Endothelial cell of umbilical vein (primary cell): ENCODE measurements at regions not wholly inside any gene's neighbourhood (a gene's known extent, or its start where the extent isn't known, plus 50 kb on each side); places are given as distances from the start of the nearest gene placed in this dataset.

Experiments used
- BruUV-seq: library from RNA; stranded (reverse); fragments of 400-500 nt; replicated peaks from 2 replicates; lab custom pipeline; 2021; lab: Mats Ljungman, UMichigan
- CTCF ChIA-PET: fragments of 300-600, 350-600 bp; sonication (Branson Sonifier 250); formaldehyde crosslinking; loops from one replicate; lab custom pipeline; 2021; ENCODE audit warnings: antibody characterized with exemption, inconsistent platforms; lab: Charles Lee
- POLR2A ChIA-PET: fragments of 300-600, 350-600 bp; sonication (Branson Sonifier 250); formaldehyde crosslinking; loops from one replicate; lab custom pipeline; 2021; ENCODE audit warnings: antibody characterized with exemption, inconsistent platforms; lab: Charles Lee
- DNase-seq: peaks from one replicate; pipeline ENCODE4 v3.0.0-alpha.2; 2011; ENCODE audit warnings: low read depth, low spot score
- FAIRE-seq: peaks from 2 replicates; lab custom pipeline; 2011; peaks lifted over from hg19 to GRCh38; lab: Jason Lieb, UNC
- H2AFZ ChIP-seq: 2 replicates; pipeline ENCODE4 v1.6.0; 2012; ENCODE audit warnings: low read depth, low read length, control low read depth, inconsistent platforms
- H3K27ac ChIP-seq: 2 replicates; pipeline ENCODE4 v1.5.1; 2011; ENCODE audit warnings: low read depth, mild to moderate bottlenecking, control low read depth, low read length, moderate library complexity; ENCODE audit not compliant: insufficient read depth
- H3K27me3 ChIP-seq, 2 experiments: 2 replicates each; pipeline versions ENCODE4 v1.6.0 to v1.6.1; 2011; ENCODE audit warnings: low read length in 2 of 2, mixed read lengths in 1 of 2; ENCODE audit not compliant: control insufficient read depth in 2 of 2, insufficient read depth in 2 of 2
- H3K36me3 ChIP-seq, 2 experiments: 2 replicates in 1 of 2; 3 replicates in 1 of 2; pipeline ENCODE4 v1.5.1; 2011; ENCODE audit warnings: low read length in 2 of 2, mild to moderate bottlenecking in 1 of 2, moderate library complexity in 1 of 2; ENCODE audit not compliant: control insufficient read depth in 2 of 2, insufficient read depth in 2 of 2; ENCODE audit errors: extremely low read depth in 1 of 2
- H3K4me1 ChIP-seq: 3 replicates; pipeline ENCODE4 v1.5.1; 2011; ENCODE audit warnings: mild to moderate bottlenecking, low read length; ENCODE audit not compliant: control insufficient read depth, insufficient read depth; ENCODE audit errors: extremely low read depth
- H3K4me2 ChIP-seq: 2 replicates; pipeline ENCODE4 v1.6.1; 2011; ENCODE audit warnings: low read length, control low read depth, mixed read lengths; ENCODE audit not compliant: insufficient read depth
- H3K4me3 ChIP-seq, 3 experiments: fragments of 200-600 bp in 1 of 3; sonication (generic), shearing (Covaris generic) in 1 of 3; replicated peaks in 1 of 3; 2 replicates each; pipeline ENCODE4 v1.5.1; 2011 to 2016; ENCODE audit warnings: control low read depth in 3 of 3, low read length in 3 of 3, mild to moderate bottlenecking in 2 of 3, inconsistent platforms in 1 of 3, low read depth in 1 of 3, moderate library complexity in 1 of 3; ENCODE audit not compliant: insufficient read depth in 1 of 3
- H3K79me2 ChIP-seq: 2 replicates; pipeline ENCODE4 v1.6.0; 2012; ENCODE audit warnings: low read length, inconsistent platforms; ENCODE audit not compliant: control insufficient read depth, insufficient read depth
- H3K9ac ChIP-seq: replicated peaks from 2 replicates; pipeline ENCODE3; 2011; ENCODE audit warnings: low read length, control low read depth; ENCODE audit not compliant: insufficient read depth; ENCODE audit errors: extremely low read depth
- H3K9me1 ChIP-seq: replicated peaks from 3 replicates; pipeline ENCODE4 v1.6.0; 2011; ENCODE audit warnings: mild to moderate bottlenecking, low read length; ENCODE audit not compliant: control insufficient read depth, insufficient read depth; ENCODE audit errors: extremely low read depth
- H3K9me3 ChIP-seq: replicated peaks from 2 replicates; pipeline ENCODE4 v1.5.1; 2012; ENCODE audit warnings: low read length, inconsistent platforms; ENCODE audit not compliant: control insufficient read depth, insufficient read depth
- H4K20me1 ChIP-seq: replicated peaks from 2 replicates; pipeline ENCODE3; 2011; ENCODE audit warnings: mild to moderate bottlenecking, low read length; ENCODE audit not compliant: control insufficient read depth, insufficient read depth; ENCODE audit errors: extremely low read depth
- CTCF ChIP-seq, 2 donors: IDR thresholded peaks; 1 replicate in 1 of 2; 2 replicates in 1 of 2; pipeline ENCODE4 v1.5.1; 2011; ENCODE audit warnings: low read length in 2 of 2, mild to moderate bottlenecking in 2 of 2, moderate library complexity in 2 of 2, control low read depth in 1 of 2, inconsistent platforms in 1 of 2, low read depth in 1 of 2; ENCODE audit not compliant: insufficient read depth in 1 of 2; ENCODE audit errors: extremely low read depth in 1 of 2
- EZH2 ChIP-seq: IDR thresholded peaks from 2 replicates; pipeline ENCODE4 v1.6.1; 2012; ENCODE audit warnings: borderline replicate concordance, low read depth, mild to moderate bottlenecking, moderate library complexity, low read length, inconsistent platforms; ENCODE audit not compliant: severe bottlenecking
- FOS ChIP-seq: IDR thresholded peaks from 2 replicates; pipeline ENCODE4 v1.6.1; 2011; ENCODE audit warnings: mild to moderate bottlenecking, low read length, moderate library complexity, borderline replicate concordance; ENCODE audit not compliant: insufficient read depth
- GATA2 ChIP-seq: IDR thresholded peaks from 2 replicates; pipeline ENCODE4 v1.7.0; 2011; ENCODE audit warnings: low read depth, mild to moderate bottlenecking, moderate library complexity, mixed read lengths, low read length; ENCODE audit not compliant: insufficient read length, insufficient read depth
- JUN ChIP-seq: IDR thresholded peaks from 2 replicates; pipeline ENCODE4 v1.6.1; 2011; ENCODE audit warnings: borderline replicate concordance, low read depth; ENCODE audit not compliant: insufficient read length, insufficient read depth
- MYC ChIP-seq: IDR thresholded peaks from one replicate; pipeline ENCODE4 v1.6.1; 2011; ENCODE audit warnings: mild to moderate bottlenecking, low read depth, low read length
- POLR2A ChIP-seq: IDR thresholded peaks from 2 replicates; pipeline ENCODE4 v1.6.1; 2012; ENCODE audit warnings: low read depth, mild to moderate bottlenecking, control low read depth, low read length
- POLR2AphosphoS5 ChIP-seq: IDR thresholded peaks from 2 replicates; pipeline ENCODE4 v1.6.1; 2012; ENCODE audit warnings: low read depth, mild to moderate bottlenecking, control low read depth, low read length, moderate library complexity; ENCODE audit not compliant: insufficient read depth
- dilution Hi-C: fragments of 300-500 bp; cut with MboI; formaldehyde crosslinking; loops from one replicate; pipeline ENCODE4 v1.15.0; 2019; ENCODE audit warnings: low sequenced_read_pairs; ENCODE audit not compliant: extremely low pct_ligation_motif_present
- intact Hi-C: fragments of 100-400 bp; cut with micrococcal nuclease; formaldehyde crosslinking; loops from one replicate; pipeline ENCODE4 v1.10.0; 2022
- TF ChIP-seq, protein P1 (sequence below): IDR thresholded peaks from 2 replicates; pipeline ENCODE4 v1.6.1; 2011; ENCODE audit not compliant: insufficient read depth, insufficient read length

- Histone ChIP-seq H3K4me2 (no peak overlapping the region), H2AFZ (no peak overlapping the region), H3K9ac (no peak overlapping the region), H3K27ac (no peak overlapping the region), H3K9me1 (no peaks in the 10 kb centered on the region), H3K27me3 (no peaks in the 10 kb centered on the region), H3K4me3 (no peak overlapping the region), H3K36me3 (no peaks in the 10 kb centered on the region), H4K20me1 (no peaks in the 10 kb centered on the region), H3K79me2 (no peaks in the 10 kb centered on the region), H3K9me3 (no peaks in the 10 kb centered on the region), H3K4me1 (no peaks in the 10 kb centered on the region)
- no TSS peak for BruUV-seq
- intact Hi-C loops: no loop called here
- no peak for FAIRE-seq
- no peak for DNase-seq
- ChIA-PET CTCF (no interaction called here), POLR2A (no interaction called here)
- no peak for TF ChIP-seq GATA2
- no peak for TF ChIP-seq POLR2AphosphoS5
- no peak for TF ChIP-seq CTCF (IDR thresholded peaks at IDR 0.05; ENCODE audit: extremely low read depth in 1 of 2, insufficient read depth in 1 of 2, low read depth in 1 of 2, low read length in 2 of 2)
- TF ChIP-seq MYC: no peak
- TF ChIP-seq, protein P1, sequence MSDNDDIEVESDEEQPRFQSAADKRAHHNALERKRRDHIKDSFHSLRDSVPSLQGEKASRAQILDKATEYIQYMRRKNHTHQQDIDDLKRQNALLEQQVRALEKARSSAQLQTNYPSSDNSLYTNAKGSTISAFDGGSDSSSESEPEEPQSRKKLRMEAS: no peak
- TF ChIP-seq JUN: no peak
- no peak for TF ChIP-seq POLR2A
- no peak for TF ChIP-seq FOS
- no peak for TF ChIP-seq EZH2
- dilution Hi-C loops: no loop called here
These were observed 53.2 kb upstream of the MTNR1B start for GRCh38 chr11:92916299-92916698.
